ENCODE measurements at regions not wholly inside any gene's neighbourhood (a gene's known extent, or its start where the extent isn't known, plus 50 kb on each side); places are given as distances from the start of the nearest gene placed in this dataset.

DNA sequence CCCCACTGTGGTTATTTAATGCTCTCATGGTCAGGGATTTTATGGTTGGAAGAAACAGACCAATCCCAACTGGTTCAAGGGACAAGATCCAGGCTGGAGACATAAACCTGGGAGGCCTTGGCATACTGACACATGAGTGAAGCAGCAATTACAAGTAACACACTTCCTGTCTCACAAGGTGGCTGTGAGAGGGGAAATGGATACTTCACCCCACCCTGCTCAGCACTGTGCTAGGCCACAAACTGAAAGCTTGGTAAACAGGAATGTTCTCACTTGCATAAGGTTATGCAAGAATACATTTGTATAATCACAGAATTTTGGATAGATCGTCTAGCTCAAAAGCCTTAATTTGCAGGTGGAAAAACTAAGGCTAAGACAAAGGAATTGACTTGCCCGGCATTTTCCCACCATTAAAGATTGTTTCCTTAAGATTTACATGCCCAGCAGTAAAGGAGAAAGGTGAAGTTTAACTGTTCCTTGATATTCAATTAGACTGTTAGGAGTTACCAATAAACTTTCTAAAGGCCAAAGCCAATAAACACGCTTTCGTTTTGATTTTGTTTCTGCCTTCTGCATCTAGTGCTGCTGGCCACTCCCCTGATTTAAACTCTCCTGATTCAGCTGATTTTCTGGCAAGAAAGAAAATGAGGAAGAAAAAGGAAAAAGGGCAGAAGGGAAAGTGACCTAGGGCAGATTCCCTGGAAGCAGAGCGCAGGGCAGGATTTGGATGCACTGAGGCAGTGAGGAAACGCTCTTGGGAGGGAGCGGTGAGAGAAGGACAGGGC is 215.6 kb upstream of the CDH5 start:
- Histone ChIP-seq H3K4me1 (ENCODE audit: low read depth) (peaks cover 3% of the 10 kb centered on the region), H3K9me3 (no peaks in the 10 kb centered on the region), H3K4me3 (no peak overlapping the region), H3K36me3 (ENCODE audit: low read depth) (no peaks in the 10 kb centered on the region)
- intact Hi-C loops (cut with DNase I, micrococcal nuclease), result no loop called here
- DNase-seq, result no peak
- TF ChIP-seq, protein P1, sequence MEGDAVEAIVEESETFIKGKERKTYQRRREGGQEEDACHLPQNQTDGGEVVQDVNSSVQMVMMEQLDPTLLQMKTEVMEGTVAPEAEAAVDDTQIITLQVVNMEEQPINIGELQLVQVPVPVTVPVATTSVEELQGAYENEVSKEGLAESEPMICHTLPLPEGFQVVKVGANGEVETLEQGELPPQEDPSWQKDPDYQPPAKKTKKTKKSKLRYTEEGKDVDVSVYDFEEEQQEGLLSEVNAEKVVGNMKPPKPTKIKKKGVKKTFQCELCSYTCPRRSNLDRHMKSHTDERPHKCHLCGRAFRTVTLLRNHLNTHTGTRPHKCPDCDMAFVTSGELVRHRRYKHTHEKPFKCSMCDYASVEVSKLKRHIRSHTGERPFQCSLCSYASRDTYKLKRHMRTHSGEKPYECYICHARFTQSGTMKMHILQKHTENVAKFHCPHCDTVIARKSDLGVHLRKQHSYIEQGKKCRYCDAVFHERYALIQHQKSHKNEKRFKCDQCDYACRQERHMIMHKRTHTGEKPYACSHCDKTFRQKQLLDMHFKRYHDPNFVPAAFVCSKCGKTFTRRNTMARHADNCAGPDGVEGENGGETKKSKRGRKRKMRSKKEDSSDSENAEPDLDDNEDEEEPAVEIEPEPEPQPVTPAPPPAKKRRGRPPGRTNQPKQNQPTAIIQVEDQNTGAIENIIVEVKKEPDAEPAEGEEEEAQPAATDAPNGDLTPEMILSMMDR (IDR thresholded peaks at IDR 0.05), result no peak
- peak; percentile 88 for ATAC-seq

- Histone ChIP-seq H3K4me1 (ENCODE audit: low read depth) (peaks cover 3% of the 10 kb centered on the region), H3K9me3 (no peaks in the 10 kb centered on the region), H3K4me3 (no peak overlapping the region), H3K36me3 (ENCODE audit: low read depth) (no peaks in the 10 kb centered on the region)
- intact Hi-C loops (cut with DNase I, micrococcal nuclease), result no loop called here
- DNase-seq (no peak), ATAC-seq (no peak)
- TF ChIP-seq, protein P1 (IDR thresholded peaks at IDR 0.05), result no peak
These were observed 219.2 kb upstream of the CDH5 start for GRCh38 chr16:66147291-66147690.

DNA sequence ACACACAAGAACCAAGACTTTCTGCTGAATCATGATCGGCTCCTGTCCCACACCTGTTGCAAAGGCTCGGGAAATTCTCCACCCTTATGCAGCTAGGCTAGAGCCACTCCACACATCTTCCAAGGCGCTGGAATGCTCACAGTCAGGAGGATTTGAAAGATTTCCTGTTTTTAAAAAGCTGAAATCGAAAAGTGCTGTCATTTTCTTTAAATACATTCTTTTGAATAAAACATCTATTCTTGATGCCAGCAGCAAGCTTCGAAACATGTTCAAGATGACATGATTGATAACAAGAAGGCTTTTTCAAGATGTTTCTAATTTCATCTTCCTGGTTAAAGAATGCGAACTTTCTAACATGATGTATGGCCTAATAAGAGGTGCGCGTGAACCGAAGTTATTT is 219.7 kb upstream of the CDH5 start:
- Histone ChIP-seq H3K36me3 (ENCODE audit: low read depth) (no peaks in the 10 kb centered on the region), H3K4me1 (ENCODE audit: low read depth) (peaks cover 2% of the 10 kb centered on the region), H3K4me3 (no peak overlapping the region), H3K9me3 (no peaks in the 10 kb centered on the region)
- TF ChIP-seq, protein P1 (IDR thresholded peaks at IDR 0.05), result no peak
- intact Hi-C loops (cut with DNase I, micrococcal nuclease), result no loop called here
- no peak for DNase-seq
- no peak for ATAC-seq

- no peaks in the 10 kb centered on the region for H3K36me3 ChIP-seq (ENCODE audit: low read depth)
- no peaks in the 10 kb centered on the region for H3K9me3 ChIP-seq
- H3K4me1 ChIP-seq (ENCODE audit: low read depth), result no peaks in the 10 kb centered on the region
- intact Hi-C loops (cut with DNase I, micrococcal nuclease), result no loop called here
- DNase-seq (no peak), ATAC-seq (no peak)
- H3K4me3 ChIP-seq, result no peak overlapping the region
- TF ChIP-seq, protein P1 (IDR thresholded peaks at IDR 0.05), result no peak
These were observed 221.8 kb upstream of the CDH5 start for GRCh38 chr16:66144641-66145040.

DNA sequence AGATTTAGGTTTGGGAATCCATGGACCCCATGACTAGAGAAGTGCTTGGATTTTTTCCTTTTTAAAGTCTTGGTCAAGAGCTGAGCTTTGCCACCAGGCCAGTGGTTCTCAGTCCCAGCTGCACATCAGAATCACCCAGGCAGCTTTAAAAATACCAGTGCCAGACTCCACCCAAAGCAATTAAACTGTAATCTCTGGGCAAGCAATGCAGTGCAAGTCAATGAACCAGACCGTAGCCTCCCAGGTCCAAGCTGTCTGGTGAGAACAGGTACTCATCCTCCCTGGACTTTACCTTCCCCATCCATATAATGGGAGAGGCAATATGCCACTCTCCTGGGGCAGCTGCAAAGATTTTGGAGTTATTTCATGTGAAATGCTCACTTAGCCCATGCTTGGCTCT is 223.1 kb upstream of the CDH5 start:
- Histone ChIP-seq H3K9me3 (no peaks in the 10 kb centered on the region), H3K36me3 (ENCODE audit: low read depth) (no peaks in the 10 kb centered on the region), H3K4me3 (no peak overlapping the region), H3K4me1 (ENCODE audit: low read depth) (no peaks in the 10 kb centered on the region)
- TF ChIP-seq, protein P1 (IDR thresholded peaks at IDR 0.05), result no peak
- no peak for DNase-seq
- intact Hi-C loops (cut with DNase I, micrococcal nuclease), result no loop called here
- ATAC-seq, result peak; percentile 49
